Dendritic cell treated with granulocyte-macrophage colony-stimulating factor and Interleukin-4, amounts not matched to agents 40 ng/mL and 50 ng/mL, for 4 days (primary cell): ENCODE measurements at regions not wholly inside any gene's neighbourhood (a gene's known extent, or its start where the extent isn't known, plus 50 kb on each side); places are given as distances from the start of the nearest gene placed in this dataset.
"Not testable (repeated sequence)": the region's sequence is repeated elsewhere in the genome, so short reads cannot be mapped to it uniquely, and the experiment has no call there.

Experiments used
- H3K27ac Mint-ChIP-seq: one replicate; pipeline ENCODE4 v1.8.0; 2022; ENCODE audit warnings: mild to moderate bottlenecking, mixed read lengths
- H3K27me3 Mint-ChIP-seq: one replicate; pipeline ENCODE4 v1.8.0; 2022; ENCODE audit warnings: mild to moderate bottlenecking, mixed read lengths
- H3K36me3 Mint-ChIP-seq: one replicate; pipeline ENCODE4 v1.8.0; 2022; ENCODE audit warnings: low read depth, mixed read lengths
- H3K4me1 Mint-ChIP-seq: one replicate; pipeline ENCODE4 v1.8.0; 2022; ENCODE audit warnings: low read depth, mixed read lengths
- H3K4me3 Mint-ChIP-seq: one replicate; pipeline ENCODE4 v1.8.0; 2022; ENCODE audit warnings: mild to moderate bottlenecking, moderate library complexity, mixed read lengths
- H3K9me3 Mint-ChIP-seq: one replicate; pipeline ENCODE4 v1.8.0; 2022; ENCODE audit warnings: mixed read lengths
- intact Hi-C: fragments of 100-400 bp; cut with micrococcal nuclease; formaldehyde crosslinking; loops from one replicate; pipeline ENCODE4 v1.15.0; 2022

- H3K9me3 Mint-ChIP-seq, H3K27me3 Mint-ChIP-seq, intact Hi-C loops, H3K4me1 Mint-ChIP-seq, H3K27ac Mint-ChIP-seq, H3K4me3 Mint-ChIP-seq, H3K36me3 Mint-ChIP-seq: not testable (repeated sequence)
Observed at GRCh38 chr6:3672339-3672738, 79.2 kb downstream of the PXDC1 start.

DNA sequence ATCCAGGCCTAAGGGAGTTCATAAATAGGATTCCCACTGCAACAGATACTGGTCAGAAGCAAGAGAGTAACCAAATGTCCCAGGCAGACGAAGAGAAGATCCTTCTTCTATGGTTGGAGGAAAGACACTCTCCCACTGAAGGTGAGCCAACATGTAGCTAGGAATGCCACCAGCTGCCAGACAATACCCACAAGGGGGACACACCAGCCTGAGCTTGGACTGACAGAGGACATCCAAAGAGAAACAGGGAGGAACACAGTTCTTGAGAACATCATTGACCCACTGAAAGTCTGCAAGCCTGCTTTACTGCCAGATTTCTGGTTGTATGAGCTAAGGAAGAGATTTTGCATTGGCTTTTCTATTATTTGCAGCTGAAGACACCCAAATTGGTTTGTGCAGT is 80.1 kb downstream of the PXDC1 start:
- peaks cover 8% of the 10 kb centered on the region for H3K9me3 Mint-ChIP-seq
- H3K27me3 Mint-ChIP-seq, result peaks cover 6% of the 10 kb centered on the region
- no peaks in the 10 kb centered on the region for H3K36me3 Mint-ChIP-seq
- H3K27ac Mint-ChIP-seq, result no peak overlapping the region
- intact Hi-C loops, result no loop called here
- H3K4me3 Mint-ChIP-seq, result no peak overlapping the region
- H3K4me1 Mint-ChIP-seq, result no peaks in the 10 kb centered on the region

GRCh38 chr6:3670356-3670755 is 81.2 kb downstream of the PXDC1 start:
- no peaks in the 10 kb centered on the region for H3K4me1 Mint-ChIP-seq
- no peak overlapping the region for H3K27ac Mint-ChIP-seq
- H3K9me3 Mint-ChIP-seq, result peaks cover 8% of the 10 kb centered on the region
- intact Hi-C loops, result no loop called here
- no peak overlapping the region for H3K4me3 Mint-ChIP-seq
- peaks cover 8% of the 10 kb centered on the region for H3K27me3 Mint-ChIP-seq
- H3K36me3 Mint-ChIP-seq, result no peaks in the 10 kb centered on the region

GRCh38 chr6:3669916-3670315 is 81.6 kb downstream of the PXDC1 start:
- no peaks in the 10 kb centered on the region for H3K4me1 Mint-ChIP-seq
- H3K27me3 Mint-ChIP-seq, result peaks cover 5% of the 10 kb centered on the region
- intact Hi-C loops, result no loop called here
- H3K36me3 Mint-ChIP-seq, result no peaks in the 10 kb centered on the region
- H3K4me3 Mint-ChIP-seq, result no peak overlapping the region
- peaks cover 8% of the 10 kb centered on the region for H3K9me3 Mint-ChIP-seq
- no peak overlapping the region for H3K27ac Mint-ChIP-seq

GRCh38 chr6:3665608-3666007 is 85.9 kb downstream of the PXDC1 start:
- no peaks in the 10 kb centered on the region for H3K4me1 Mint-ChIP-seq

GRCh38 chr6:3664625-3665041 is 86.9 kb downstream of the PXDC1 start:
- no peaks in the 10 kb centered on the region for H3K36me3 Mint-ChIP-seq
- H3K27ac Mint-ChIP-seq, result no peak overlapping the region
- H3K27me3 Mint-ChIP-seq, result peaks cover 3% of the 10 kb centered on the region
- no peak overlapping the region for H3K4me3 Mint-ChIP-seq
- H3K9me3 Mint-ChIP-seq, result peaks cover 8% of the 10 kb centered on the region
- intact Hi-C loops, result no loop called here
- no peaks in the 10 kb centered on the region for H3K4me1 Mint-ChIP-seq

More at GRCh38 chr6:3665608-3666007, 85.9 kb downstream of the PXDC1 start:
- H3K27ac Mint-ChIP-seq, result no peak overlapping the region
- H3K27me3 Mint-ChIP-seq, result peaks cover 3% of the 10 kb centered on the region
- H3K9me3 Mint-ChIP-seq, result peaks cover 8% of the 10 kb centered on the region
- H3K4me3 Mint-ChIP-seq, result no peak overlapping the region
- intact Hi-C loops, result no loop called here
- H3K36me3 Mint-ChIP-seq, result no peaks in the 10 kb centered on the region

DNA sequence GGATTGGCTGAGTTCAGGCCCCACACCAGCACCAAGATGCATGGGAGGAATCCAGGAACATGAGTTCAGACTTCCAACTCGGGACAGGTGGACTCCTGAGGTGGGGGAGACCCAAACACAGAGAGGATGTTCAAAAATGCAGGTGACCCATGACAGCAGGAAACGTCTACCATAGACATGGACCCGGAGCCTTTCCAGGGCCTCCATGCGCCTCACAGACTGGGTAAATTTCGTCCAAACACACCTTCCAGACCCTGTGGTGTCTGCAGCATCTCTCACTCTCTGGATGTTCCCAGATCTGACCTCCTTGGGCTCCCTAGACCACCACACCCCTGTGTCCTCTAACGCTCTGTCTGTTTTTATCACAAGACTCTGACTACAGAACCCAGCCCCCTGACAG is 87.7 kb downstream of the PXDC1 start:
- Mint-ChIP-seq H3K4me3 (no peak overlapping the region), H3K36me3 (no peaks in the 10 kb centered on the region), H3K27ac (no peak overlapping the region), H3K4me1 (no peaks in the 10 kb centered on the region), H3K27me3 (peaks cover 3% of the 10 kb centered on the region), H3K9me3 (no peaks in the 10 kb centered on the region)
- intact Hi-C loops, result no loop called here

- H3K27ac Mint-ChIP-seq, result no peak overlapping the region
- no peaks in the 10 kb centered on the region for H3K4me1 Mint-ChIP-seq
- no peaks in the 10 kb centered on the region for H3K36me3 Mint-ChIP-seq
- intact Hi-C loops, result no loop called here
- H3K4me3 Mint-ChIP-seq, result no peak overlapping the region
- peaks cover 3% of the 10 kb centered on the region for H3K27me3 Mint-ChIP-seq
- H3K9me3 Mint-ChIP-seq, result no peaks in the 10 kb centered on the region
Observed at GRCh38 chr6:3663081-3663480, 88.4 kb downstream of the PXDC1 start.

GRCh38 chr6:3661390-3661789 is 90.1 kb downstream of the PXDC1 start:
- no peak overlapping the region for H3K4me3 Mint-ChIP-seq
- H3K27ac Mint-ChIP-seq, result no peak overlapping the region
- no peaks in the 10 kb centered on the region for H3K36me3 Mint-ChIP-seq
- no peaks in the 10 kb centered on the region for H3K9me3 Mint-ChIP-seq
- intact Hi-C loops, result no loop called here
- peaks cover 4% of the 10 kb centered on the region for H3K27me3 Mint-ChIP-seq
- no peaks in the 10 kb centered on the region for H3K4me1 Mint-ChIP-seq

DNA sequence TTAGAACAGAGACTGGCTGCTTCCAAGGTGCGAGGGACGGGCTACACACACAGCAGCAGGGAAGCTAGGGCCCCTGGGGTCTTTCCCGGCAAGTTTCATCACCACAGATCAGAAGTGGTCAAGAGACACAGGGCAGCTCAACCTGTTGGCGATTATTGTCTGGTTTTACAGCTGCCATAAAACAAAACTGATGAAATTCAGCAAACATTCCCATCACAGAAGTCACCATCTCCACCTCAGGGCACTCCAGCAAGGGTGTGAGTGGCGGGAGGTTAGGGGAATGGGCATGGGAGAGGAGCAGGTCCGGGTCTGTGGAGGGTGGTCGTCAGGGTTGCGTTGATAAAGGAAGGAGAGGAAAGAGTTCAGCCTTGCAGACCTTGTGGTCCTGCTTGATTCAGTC is 91.0 kb downstream of the PXDC1 start:
- Mint-ChIP-seq H3K27ac (no peak overlapping the region), H3K4me3 (no peak overlapping the region), H3K9me3 (no peaks in the 10 kb centered on the region), H3K27me3 (peaks cover 2% of the 10 kb centered on the region), H3K4me1 (no peaks in the 10 kb centered on the region), H3K36me3 (no peaks in the 10 kb centered on the region)
- intact Hi-C loops, result no loop called here

GRCh38 chr6:3659748-3660147 is 91.8 kb downstream of the PXDC1 start:
- no peaks in the 10 kb centered on the region for H3K9me3 Mint-ChIP-seq
- H3K4me3 Mint-ChIP-seq, result no peak overlapping the region
- H3K4me1 Mint-ChIP-seq, result no peaks in the 10 kb centered on the region
- no peak overlapping the region for H3K27ac Mint-ChIP-seq
- intact Hi-C loops, result no loop called here
- H3K27me3 Mint-ChIP-seq, result peaks cover 2% of the 10 kb centered on the region
- no peaks in the 10 kb centered on the region for H3K36me3 Mint-ChIP-seq

GRCh38 chr6:3656076-3656475 is 95.4 kb downstream of the PXDC1 start:
- no peak overlapping the region for H3K27ac Mint-ChIP-seq
- peaks cover 2% of the 10 kb centered on the region for H3K27me3 Mint-ChIP-seq
- H3K4me1 Mint-ChIP-seq, result peaks cover under 1% of the 10 kb centered on the region
- H3K9me3 Mint-ChIP-seq, result no peaks in the 10 kb centered on the region
- no peak overlapping the region for H3K4me3 Mint-ChIP-seq
- intact Hi-C loops, result no loop called here
- H3K36me3 Mint-ChIP-seq, result no peaks in the 10 kb centered on the region

DNA sequence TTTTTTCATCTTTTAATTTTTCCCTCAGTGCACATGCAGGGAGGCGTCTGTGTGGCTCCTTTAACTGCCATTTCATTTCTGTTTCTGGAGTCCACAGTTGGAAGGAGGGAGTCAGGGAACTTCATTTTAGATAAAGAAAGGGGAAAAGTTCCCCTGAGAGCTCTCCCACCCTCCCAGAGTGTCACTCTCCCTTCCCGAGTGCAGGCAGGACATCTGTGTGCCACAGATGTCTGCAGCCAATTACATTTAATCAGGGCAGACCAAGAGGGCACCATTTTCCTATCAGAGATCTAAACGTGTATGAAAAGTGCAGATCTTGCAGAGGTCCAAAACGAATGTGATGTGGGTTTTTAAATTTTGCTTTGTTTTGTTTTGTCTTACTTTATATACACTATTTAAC is 96.6 kb downstream of the PXDC1 start:
- Mint-ChIP-seq H3K27ac (no peak overlapping the region), H3K27me3 (peaks cover 2% of the 10 kb centered on the region), H3K36me3 (no peaks in the 10 kb centered on the region), H3K4me3 (no peak overlapping the region), H3K4me1 (peaks cover 5% of the 10 kb centered on the region), H3K9me3 (no peaks in the 10 kb centered on the region)
- intact Hi-C loops, result no loop called here

GRCh38 chr6:3654436-3654835 is 97.1 kb downstream of the PXDC1 start:
- Mint-ChIP-seq H3K4me1 (peaks cover 5% of the 10 kb centered on the region), H3K27me3 (peaks cover 2% of the 10 kb centered on the region), H3K4me3 (no peak overlapping the region), H3K9me3 (no peaks in the 10 kb centered on the region), H3K36me3 (no peaks in the 10 kb centered on the region), H3K27ac (no peak overlapping the region)
- intact Hi-C loops, result no loop called here

- Mint-ChIP-seq H3K36me3 (no peaks in the 10 kb centered on the region), H3K9me3 (no peaks in the 10 kb centered on the region), H3K4me3 (no peak overlapping the region), H3K27me3 (peaks cover 2% of the 10 kb centered on the region), H3K4me1 (peaks cover 5% of the 10 kb centered on the region), H3K27ac (no peak overlapping the region)
- intact Hi-C loops, result no loop called here
Observed at GRCh38 chr6:3653528-3654070, 97.9 kb downstream of the PXDC1 start.
